Endothelial cell (in vitro differentiated cells): ENCODE measurements at regions not wholly inside any gene's neighbourhood (a gene's known extent, or its start where the extent isn't known, plus 50 kb on each side); places are given as distances from the start of the nearest gene placed in this dataset.

ENCODE experiments used
- DNase-seq: peaks from one replicate; pipeline ENCODE4 v3.0.0; 2021; ENCODE audit warnings: low spot score
- H3K27ac Mint-ChIP-seq: one replicate; pipeline ENCODE4 v1.8.0; 2021; ENCODE audit warnings: mixed read lengths, inconsistent platforms; ENCODE audit not compliant: unreplicated experiment
- H3K27me3 Mint-ChIP-seq: one replicate; pipeline ENCODE4 v1.8.0; 2021; ENCODE audit warnings: mild to moderate bottlenecking, moderate library complexity, mixed read lengths, inconsistent platforms; ENCODE audit not compliant: unreplicated experiment
- H3K36me3 Mint-ChIP-seq: one replicate; pipeline ENCODE4 v1.8.0; 2021; ENCODE audit warnings: mild to moderate bottlenecking, low read depth, mixed read lengths, inconsistent platforms; ENCODE audit not compliant: unreplicated experiment
- H3K4me1 Mint-ChIP-seq: one replicate; pipeline ENCODE4 v1.8.0; 2021; ENCODE audit warnings: mild to moderate bottlenecking, mixed read lengths, inconsistent platforms; ENCODE audit not compliant: unreplicated experiment
- H3K4me3 Mint-ChIP-seq: one replicate; pipeline ENCODE4 v1.8.0; 2021; ENCODE audit warnings: mild to moderate bottlenecking, mixed read lengths, inconsistent platforms; ENCODE audit not compliant: unreplicated experiment
- H3K9me3 Mint-ChIP-seq: one replicate; pipeline ENCODE4 v1.8.0; 2021; ENCODE audit warnings: mixed read lengths, inconsistent platforms; ENCODE audit not compliant: unreplicated experiment
- TF ChIP-seq, protein P1 (sequence below): fragments of 200-600 bp; sonication (generic); IDR thresholded peaks from one replicate; pipeline ENCODE4 v1.5.0; 2021; ENCODE audit warnings: antibody characterized with exemption; ENCODE audit not compliant: unreplicated experiment

DNA sequence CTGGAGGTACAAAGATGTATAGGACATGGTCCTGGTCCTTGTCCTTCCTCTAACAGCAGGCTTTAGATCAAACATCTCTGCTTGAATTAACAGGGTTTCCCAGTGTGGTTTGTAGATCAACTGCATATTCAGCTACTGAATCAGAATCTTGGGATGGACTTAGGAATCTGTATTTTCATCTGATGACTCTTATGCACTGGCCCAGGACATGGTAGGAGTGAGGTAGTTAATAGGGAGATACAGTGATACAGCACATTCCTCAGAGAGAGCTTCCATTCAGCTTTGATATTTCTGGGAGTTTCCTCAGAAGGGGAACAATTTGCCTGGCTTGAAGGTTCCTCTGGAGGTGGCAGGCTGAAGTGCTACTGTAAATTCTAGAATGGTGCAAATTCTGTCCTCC lies 203.1 kb downstream of the LARP7 start:
- DNase-seq, result no peak
- TF ChIP-seq, protein P1, sequence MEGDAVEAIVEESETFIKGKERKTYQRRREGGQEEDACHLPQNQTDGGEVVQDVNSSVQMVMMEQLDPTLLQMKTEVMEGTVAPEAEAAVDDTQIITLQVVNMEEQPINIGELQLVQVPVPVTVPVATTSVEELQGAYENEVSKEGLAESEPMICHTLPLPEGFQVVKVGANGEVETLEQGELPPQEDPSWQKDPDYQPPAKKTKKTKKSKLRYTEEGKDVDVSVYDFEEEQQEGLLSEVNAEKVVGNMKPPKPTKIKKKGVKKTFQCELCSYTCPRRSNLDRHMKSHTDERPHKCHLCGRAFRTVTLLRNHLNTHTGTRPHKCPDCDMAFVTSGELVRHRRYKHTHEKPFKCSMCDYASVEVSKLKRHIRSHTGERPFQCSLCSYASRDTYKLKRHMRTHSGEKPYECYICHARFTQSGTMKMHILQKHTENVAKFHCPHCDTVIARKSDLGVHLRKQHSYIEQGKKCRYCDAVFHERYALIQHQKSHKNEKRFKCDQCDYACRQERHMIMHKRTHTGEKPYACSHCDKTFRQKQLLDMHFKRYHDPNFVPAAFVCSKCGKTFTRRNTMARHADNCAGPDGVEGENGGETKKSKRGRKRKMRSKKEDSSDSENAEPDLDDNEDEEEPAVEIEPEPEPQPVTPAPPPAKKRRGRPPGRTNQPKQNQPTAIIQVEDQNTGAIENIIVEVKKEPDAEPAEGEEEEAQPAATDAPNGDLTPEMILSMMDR, result no peak
- Mint-ChIP-seq H3K4me3 (no peak overlapping the region), H3K27ac (no peak overlapping the region), H3K36me3 (peaks cover 8% of the 10 kb centered on the region), H3K27me3 (no peaks in the 10 kb centered on the region), H3K4me1 (no peaks in the 10 kb centered on the region), H3K9me3 (no peaks in the 10 kb centered on the region)

DNA sequence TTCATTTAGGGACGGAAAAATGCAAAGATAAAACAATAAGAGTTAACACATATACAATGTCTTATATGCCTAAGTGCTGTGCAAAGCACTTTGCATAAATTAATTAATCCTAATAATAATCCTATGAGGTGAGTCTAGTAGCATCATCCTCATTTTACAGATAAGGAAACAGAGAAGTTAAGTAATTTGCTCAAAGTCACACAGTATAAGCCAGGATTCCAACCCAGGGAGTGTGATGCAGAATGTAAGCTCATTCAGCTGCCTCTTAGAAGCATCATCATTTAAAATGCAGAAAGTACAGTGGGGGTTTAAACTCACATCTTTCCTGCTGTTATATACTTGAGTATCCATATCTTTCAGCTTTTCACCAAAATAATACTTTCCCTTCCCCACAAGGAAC lies 203.7 kb downstream of the LARP7 start:
- H3K27ac Mint-ChIP-seq, result no peak overlapping the region
- H3K4me1 Mint-ChIP-seq, result no peaks in the 10 kb centered on the region

GRCh38 chr4:112842513-112842912 lies 205.6 kb downstream of the LARP7 start:
- H3K9me3 Mint-ChIP-seq, result no peaks in the 10 kb centered on the region
- DNase-seq, result no peak
- no peak overlapping the region for H3K4me3 Mint-ChIP-seq
- no peak overlapping the region for H3K27ac Mint-ChIP-seq
- TF ChIP-seq, protein P1, result no peak
- H3K36me3 Mint-ChIP-seq, result no peaks in the 10 kb centered on the region
- no peaks in the 10 kb centered on the region for H3K27me3 Mint-ChIP-seq
- peaks cover 5% of the 10 kb centered on the region for H3K4me1 Mint-ChIP-seq

More for the DNA sequence above, 203.7 kb downstream of the LARP7 start:
- DNase-seq, result no peak
- TF ChIP-seq, protein P1, result no peak
- H3K4me3 Mint-ChIP-seq, result no peak overlapping the region
- peaks cover 8% of the 10 kb centered on the region for H3K36me3 Mint-ChIP-seq
- H3K9me3 Mint-ChIP-seq, result no peaks in the 10 kb centered on the region
- H3K27me3 Mint-ChIP-seq, result no peaks in the 10 kb centered on the region

- no peaks in the 10 kb centered on the region for H3K27me3 Mint-ChIP-seq
- no peak overlapping the region for H3K27ac Mint-ChIP-seq
- H3K4me3 Mint-ChIP-seq, result no peak overlapping the region
- no peaks in the 10 kb centered on the region for H3K9me3 Mint-ChIP-seq
- TF ChIP-seq, protein P1, result no peak
- H3K36me3 Mint-ChIP-seq, result no peaks in the 10 kb centered on the region
- peaks cover 5% of the 10 kb centered on the region for H3K4me1 Mint-ChIP-seq
- no peak for DNase-seq
These were observed 204.1 kb upstream of the ANK2 start for GRCh38 chr4:112845386-112845785.

DNA sequence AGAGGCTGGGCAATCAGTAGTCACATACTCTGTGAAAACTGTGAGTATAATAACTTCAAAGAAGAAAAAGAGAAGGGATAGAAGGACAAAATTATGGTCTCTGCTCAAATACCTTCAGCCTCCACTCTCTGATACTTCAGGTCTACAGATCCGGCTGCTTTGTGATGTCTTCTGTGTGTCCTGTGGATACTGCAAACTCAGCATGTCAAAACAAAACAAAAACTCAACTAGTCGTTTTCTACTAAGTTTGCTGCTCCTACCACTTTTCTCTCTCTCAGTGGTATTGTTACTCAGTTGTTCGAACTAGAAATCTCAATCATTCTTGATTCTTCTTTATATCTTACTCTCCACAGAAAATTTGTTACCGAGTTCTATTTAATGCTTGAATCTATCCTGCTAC lies 202.4 kb upstream of the ANK2 start:
- no peaks in the 10 kb centered on the region for H3K36me3 Mint-ChIP-seq
- no peaks in the 10 kb centered on the region for H3K27me3 Mint-ChIP-seq
- no peak overlapping the region for H3K27ac Mint-ChIP-seq
- no peak for DNase-seq
- no peak overlapping the region for H3K4me3 Mint-ChIP-seq
- H3K4me1 Mint-ChIP-seq, result peaks cover 5% of the 10 kb centered on the region
- TF ChIP-seq, protein P1, result no peak
- H3K9me3 Mint-ChIP-seq, result no peaks in the 10 kb centered on the region
